ENCODE measurements at regions not wholly inside any gene's neighbourhood (a gene's known extent, or its start where the extent isn't known, plus 50 kb on each side); places are given as distances from the start of the nearest gene placed in this dataset.

GRCh38 chr17:53193044-53193443, 629.7 kb upstream of the KIF2B start:
- TF ChIP-seq CTCF (IDR thresholded peaks at IDR 0.05), result no peak
- Histone ChIP-seq H3K4me3 (no peak overlapping the region), H3K4me1 (no peaks in the 10 kb centered on the region), H3K27me3 (no peaks in the 10 kb centered on the region), H3K27ac (no peak overlapping the region), H3K9me3 (no peaks in the 10 kb centered on the region), H3K36me3 (no peaks in the 10 kb centered on the region)
- ATAC-seq (no peak), DNase-seq (no peak)
- WGBS (ENCODE audit: insufficient coverage, low coverage, low lambda C conversion rate, missing lambda C conversion rate), result 18% methylated on average over 1 of the region's 1 CpG
- intact Hi-C loops (cut with DNase I), result no loop called here

GRCh38 chr17:53191878-53192277, 630.8 kb upstream of the KIF2B start:
- Histone ChIP-seq H3K27ac (no peak overlapping the region), H3K36me3 (no peaks in the 10 kb centered on the region), H3K4me3 (no peak overlapping the region), H3K9me3 (no peaks in the 10 kb centered on the region), H3K27me3 (no peaks in the 10 kb centered on the region), H3K4me1 (no peaks in the 10 kb centered on the region)
- no peak for ATAC-seq
- intact Hi-C loops (cut with DNase I), result no loop called here
- TF ChIP-seq CTCF (IDR thresholded peaks at IDR 0.05), result peak in 1 of 4 donors; percentile 12
- TF ChIP-seq POLR2A (IDR thresholded peaks at IDR 0.05), result no peak
- no peak for DNase-seq

GRCh38 chr17:53186001-53186400, 636.7 kb upstream of the KIF2B start:
- ATAC-seq (no peak), DNase-seq (no peak)
- intact Hi-C loops (cut with DNase I), result no loop called here
- 19% methylated on average over 2 of the region's 2 CpGs for whole genome bisulfite sequencing (ENCODE audit: insufficient coverage, low coverage, low lambda C conversion rate, missing lambda C conversion rate)
- Histone ChIP-seq H3K9me3 (no peaks in the 10 kb centered on the region), H3K27me3 (no peaks in the 10 kb centered on the region), H3K4me3 (no peak overlapping the region), H3K36me3 (no peaks in the 10 kb centered on the region), H3K27ac (no peak overlapping the region), H3K4me1 (no peaks in the 10 kb centered on the region)
- TF ChIP-seq CTCF (IDR thresholded peaks at IDR 0.05), result no peak

- H3K4me1 ChIP-seq, result no peaks in the 10 kb centered on the region
- H3K9me3 ChIP-seq, result no peaks in the 10 kb centered on the region
- no peak overlapping the region for H3K27ac ChIP-seq
- no peaks in the 10 kb centered on the region for H3K36me3 ChIP-seq
- DNase-seq (no peak), ATAC-seq (no peak)
- intact Hi-C loops (cut with DNase I), result no loop called here
- H3K4me3 ChIP-seq, result no peak overlapping the region
- TF ChIP-seq CTCF (IDR thresholded peaks at IDR 0.05) (no peak), POLR2A (IDR thresholded peaks at IDR 0.05) (no peak)
- H3K27me3 ChIP-seq, result no peaks in the 10 kb centered on the region
Measured at GRCh38 chr17:53176629-53177028, 646.1 kb upstream of the KIF2B start.

- TF ChIP-seq POLR2A (IDR thresholded peaks at IDR 0.05) (no peak), CTCF (IDR thresholded peaks at IDR 0.05) (no peak)
- no peaks in the 10 kb centered on the region for H3K36me3 ChIP-seq
- ATAC-seq, result no peak
Measured at GRCh38 chr17:53168413-53168812, 654.3 kb upstream of the KIF2B start.

More at GRCh38 chr17:53168413-53168812, 654.3 kb upstream of the KIF2B start:
- no peak for DNase-seq
- intact Hi-C loops (cut with DNase I), result no loop called here
- Histone ChIP-seq H3K4me1 (no peaks in the 10 kb centered on the region), H3K9me3 (no peaks in the 10 kb centered on the region), H3K27me3 (no peaks in the 10 kb centered on the region), H3K27ac (no peak overlapping the region), H3K4me3 (no peak overlapping the region)
- 20% methylated on average over 1 of the region's 1 CpG for WGBS (ENCODE audit: insufficient coverage, low coverage, low lambda C conversion rate, missing lambda C conversion rate)
